Colonic mucosa (tissue), 4 donors: ENCODE measurements at regions not wholly inside any gene's neighbourhood (a gene's known extent, or its start where the extent isn't known, plus 50 kb on each side); places are given as distances from the start of the nearest gene placed in this dataset.

Source experiments
- DNase-seq: peaks from one replicate; pipeline ENCODE4 v3.0.0-alpha.2; 2020
- H3K27ac ChIP-seq: fragments of 200-600 bp; one replicate; pipeline ENCODE4 v1.8.0; 2021
- H3K27me3 ChIP-seq: fragments of 200-600 bp; one replicate; pipeline ENCODE4 v1.8.0; 2021
- H3K36me3 ChIP-seq: fragments of 200-600 bp; one replicate; pipeline ENCODE4 v1.8.0; 2021
- H3K4me1 ChIP-seq: fragments of 200-600 bp; one replicate; pipeline ENCODE4 v1.8.0; 2021; ENCODE audit warnings: mild to moderate bottlenecking
- H3K4me3 ChIP-seq: fragments of 200-600 bp; one replicate; pipeline ENCODE4 v1.8.0; 2021
- H3K9ac ChIP-seq, 2 donors: one replicate each; pipeline ENCODE4 v1.7.0; 2013; ENCODE audit warnings: control low read depth in 2 of 2, low read depth in 2 of 2, low read length in 2 of 2
- H3K9me3 ChIP-seq: fragments of 200-600 bp; one replicate; pipeline ENCODE4 v1.8.0; 2021
- intact Hi-C: fragments of 100-400 bp; cut with DNase I; formaldehyde crosslinking; loops from one replicate; pipeline ENCODE4 v1.14.1; 2022
- TF ChIP-seq, protein P1 (sequence below): fragments of 200-600 bp; IDR thresholded peaks from one replicate; pipeline ENCODE4 v1.8.0; 2022; ENCODE audit warnings: antibody characterized with exemption, mild to moderate bottlenecking
- donor health status: healthy.
- donor health status: DM: no; HTN: no; CAD: no.
- donor health status: DM: no; HTN: no; CAD: no.

DNA sequence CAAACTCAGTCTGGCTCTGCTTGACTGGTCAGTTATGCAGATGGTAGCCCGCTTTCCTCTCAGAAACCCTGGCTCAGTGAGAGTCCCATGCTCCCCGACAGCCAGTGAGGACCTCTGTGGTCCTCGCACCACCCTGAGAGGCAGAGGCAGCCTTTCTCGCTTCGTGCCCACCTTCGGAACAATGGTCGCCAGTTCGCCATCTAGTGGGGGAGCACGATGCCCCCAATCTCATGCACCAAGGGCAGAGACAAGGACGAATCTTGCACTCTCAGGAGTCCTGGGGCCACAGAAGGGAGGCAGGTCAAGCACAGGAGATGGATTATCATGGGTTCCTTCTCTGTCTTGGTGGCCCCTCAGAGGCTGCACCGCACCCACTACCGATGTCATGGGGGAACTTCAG lies 75.2 kb downstream of the RHCG start:
- Histone ChIP-seq H3K4me3 (no peak overlapping the region), H3K9me3 (no peaks in the 10 kb centered on the region), H3K27me3 (peaks cover 17% of the 10 kb centered on the region), H3K4me1 (no peaks in the 10 kb centered on the region), H3K27ac (no peak overlapping the region), H3K9ac (no peak overlapping the region), H3K36me3 (no peaks in the 10 kb centered on the region)
- DNase-seq = no peak
- intact Hi-C loops = no loop called here
- TF ChIP-seq, protein P1, sequence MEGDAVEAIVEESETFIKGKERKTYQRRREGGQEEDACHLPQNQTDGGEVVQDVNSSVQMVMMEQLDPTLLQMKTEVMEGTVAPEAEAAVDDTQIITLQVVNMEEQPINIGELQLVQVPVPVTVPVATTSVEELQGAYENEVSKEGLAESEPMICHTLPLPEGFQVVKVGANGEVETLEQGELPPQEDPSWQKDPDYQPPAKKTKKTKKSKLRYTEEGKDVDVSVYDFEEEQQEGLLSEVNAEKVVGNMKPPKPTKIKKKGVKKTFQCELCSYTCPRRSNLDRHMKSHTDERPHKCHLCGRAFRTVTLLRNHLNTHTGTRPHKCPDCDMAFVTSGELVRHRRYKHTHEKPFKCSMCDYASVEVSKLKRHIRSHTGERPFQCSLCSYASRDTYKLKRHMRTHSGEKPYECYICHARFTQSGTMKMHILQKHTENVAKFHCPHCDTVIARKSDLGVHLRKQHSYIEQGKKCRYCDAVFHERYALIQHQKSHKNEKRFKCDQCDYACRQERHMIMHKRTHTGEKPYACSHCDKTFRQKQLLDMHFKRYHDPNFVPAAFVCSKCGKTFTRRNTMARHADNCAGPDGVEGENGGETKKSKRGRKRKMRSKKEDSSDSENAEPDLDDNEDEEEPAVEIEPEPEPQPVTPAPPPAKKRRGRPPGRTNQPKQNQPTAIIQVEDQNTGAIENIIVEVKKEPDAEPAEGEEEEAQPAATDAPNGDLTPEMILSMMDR = no peak

DNA sequence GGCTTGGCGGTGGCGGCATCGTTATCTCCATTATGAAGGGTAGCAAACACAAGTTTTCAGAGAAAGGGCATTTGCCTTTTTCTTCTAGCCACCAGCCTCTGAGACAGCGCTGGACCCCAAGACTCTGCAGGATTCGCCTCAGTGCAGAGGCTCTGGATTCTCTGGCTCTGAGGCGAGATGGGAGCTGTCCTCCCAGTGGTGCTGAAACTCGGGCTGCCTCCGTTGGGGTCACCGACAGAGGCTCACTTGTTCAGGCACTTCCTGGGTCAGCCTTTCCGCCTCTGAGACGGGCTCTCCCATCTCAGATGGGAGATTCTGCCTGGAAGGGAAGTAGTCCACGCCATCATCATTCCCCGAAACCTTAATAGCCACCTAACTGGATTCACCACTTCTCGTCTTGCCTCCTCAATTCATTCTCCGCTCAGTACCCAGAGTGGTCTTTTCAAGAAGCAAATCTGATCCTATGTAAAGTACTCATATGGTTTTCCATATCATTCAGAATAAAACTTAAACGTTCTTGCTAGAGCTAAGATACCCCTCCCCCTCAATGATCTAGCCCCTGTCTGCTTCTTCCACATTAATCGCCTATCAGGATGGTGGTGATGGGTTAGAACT lies 76.9 kb downstream of the RHCG start:
- Histone ChIP-seq H3K36me3 (no peaks in the 10 kb centered on the region), H3K27ac (no peak overlapping the region), H3K9me3 (no peaks in the 10 kb centered on the region), H3K27me3 (peaks cover 24% of the 10 kb centered on the region), H3K4me1 (no peaks in the 10 kb centered on the region), H3K4me3 (no peak overlapping the region), H3K9ac (no peak overlapping the region)
- DNase-seq = peak; percentile 42
- TF ChIP-seq, protein P1 = no peak
- intact Hi-C loops = no loop called here

DNA sequence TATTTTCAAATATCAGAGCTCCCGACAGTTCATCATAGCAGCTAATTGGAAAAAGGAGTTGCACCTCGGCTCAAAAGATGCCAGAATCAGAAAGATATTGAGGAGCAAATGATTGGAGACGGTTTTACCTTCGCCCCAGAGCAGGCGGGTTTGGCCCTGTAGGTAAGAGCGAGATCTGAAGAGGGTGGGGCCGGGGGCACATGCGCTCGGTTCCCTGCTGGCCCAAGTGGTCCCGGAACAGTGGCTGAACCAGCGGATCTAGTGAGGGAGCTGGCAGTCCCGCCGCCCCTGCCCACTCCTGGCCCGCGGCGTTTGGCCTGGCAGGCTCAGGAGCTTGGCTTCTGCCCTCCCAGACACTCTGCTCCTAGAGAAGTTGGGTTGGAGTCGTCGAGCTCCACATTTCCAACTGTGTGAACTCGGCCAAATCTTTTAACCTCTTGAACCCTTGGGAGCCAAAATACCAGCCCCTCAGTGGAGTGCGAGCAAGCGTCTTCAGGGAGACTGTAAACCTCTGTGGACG lies 79.1 kb downstream of the RHCG start:
- H3K9ac ChIP-seq = no peak overlapping the region
- H3K9me3 ChIP-seq = no peaks in the 10 kb centered on the region
- no peak for DNase-seq
- H3K4me1 ChIP-seq = no peaks in the 10 kb centered on the region
- TF ChIP-seq, protein P1 = no peak
- intact Hi-C loops = no loop called here
- no peaks in the 10 kb centered on the region for H3K36me3 ChIP-seq
- H3K4me3 ChIP-seq = no peak overlapping the region
- H3K27ac ChIP-seq = no peak overlapping the region
- peaks cover 43% of the 10 kb centered on the region for H3K27me3 ChIP-seq

DNA sequence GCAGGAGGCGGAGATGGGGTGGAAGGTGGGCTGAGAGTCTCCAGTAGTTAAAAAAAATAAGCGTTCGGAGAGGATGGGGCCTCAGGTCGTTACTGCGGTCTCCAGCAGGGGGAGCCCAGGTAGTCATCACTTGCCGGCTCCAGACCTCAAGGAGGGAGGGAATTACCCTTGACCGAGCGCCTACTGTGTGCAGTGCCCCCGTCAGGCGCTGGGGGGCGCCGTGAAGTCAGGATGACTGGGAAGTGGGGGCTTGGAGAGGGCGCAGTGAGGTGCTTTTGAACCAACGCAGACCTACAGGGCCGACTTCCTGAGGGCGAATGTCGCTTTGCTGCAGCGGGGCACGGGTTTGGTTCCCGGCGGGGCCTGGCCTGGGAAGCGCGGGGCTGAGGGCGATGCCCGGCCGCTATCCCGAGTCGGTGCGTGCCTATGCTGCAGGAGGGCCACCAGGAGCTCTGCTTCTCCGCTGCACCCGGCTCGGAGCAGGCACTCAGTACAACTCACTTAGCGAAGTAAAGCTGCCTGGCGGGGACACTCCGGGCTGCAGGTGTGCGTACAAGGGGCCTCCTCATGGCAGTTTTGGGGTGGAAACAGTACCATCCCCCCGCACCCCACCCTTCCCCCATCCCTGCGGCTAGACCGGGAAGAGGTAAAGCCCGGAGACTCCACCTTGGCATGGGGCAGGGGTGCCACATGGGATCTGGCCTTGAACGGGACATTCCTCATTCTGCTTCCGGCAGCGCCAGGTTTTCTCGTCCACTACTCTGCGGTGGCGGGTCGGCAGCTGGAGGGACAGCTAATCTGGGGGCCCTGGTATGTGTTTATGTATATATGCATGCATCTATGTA lies 79.8 kb downstream of the RHCG start:
- H3K4me3 ChIP-seq = no peak overlapping the region
- H3K27ac ChIP-seq = no peak overlapping the region
- peak; percentile 77 for DNase-seq
- no peaks in the 10 kb centered on the region for H3K9me3 ChIP-seq
- intact Hi-C loops = no loop called here
- no peaks in the 10 kb centered on the region for H3K36me3 ChIP-seq
- no peak overlapping the region for H3K9ac ChIP-seq
- peaks cover 50% of the 10 kb centered on the region for H3K27me3 ChIP-seq
- H3K4me1 ChIP-seq = no peaks in the 10 kb centered on the region
- TF ChIP-seq, protein P1 = peak; percentile 87

DNA sequence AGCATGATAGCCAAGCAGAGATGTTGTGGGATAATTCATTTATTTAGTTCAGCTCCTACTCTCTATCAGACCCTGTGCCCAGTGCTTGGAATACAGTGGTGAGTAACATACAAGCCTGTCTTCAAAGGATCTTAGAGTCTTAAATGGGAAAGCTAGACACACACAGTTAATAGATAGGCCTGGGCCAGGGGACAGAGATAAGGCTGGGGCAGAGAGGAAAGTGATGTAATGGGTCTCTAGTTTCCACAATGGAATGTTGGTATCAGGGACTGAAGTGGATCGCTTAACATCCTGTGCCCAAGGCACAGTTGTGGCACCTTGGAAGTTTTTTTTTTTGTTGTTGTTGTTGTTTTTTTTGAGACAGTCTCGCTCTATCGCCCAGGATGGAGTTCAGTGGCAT lies 79.9 kb upstream of the POLG start:
- no peaks in the 10 kb centered on the region for H3K9me3 ChIP-seq
- peaks cover 70% of the 10 kb centered on the region for H3K27me3 ChIP-seq
- H3K27ac ChIP-seq = no peak overlapping the region
- H3K4me1 ChIP-seq = no peaks in the 10 kb centered on the region
- DNase-seq = no peak
- TF ChIP-seq, protein P1 = no peak
- no peaks in the 10 kb centered on the region for H3K36me3 ChIP-seq
- H3K4me3 ChIP-seq = no peak overlapping the region
- intact Hi-C loops = no loop called here
- H3K9ac ChIP-seq = no peak overlapping the region
